ENCODE measurements at regions not wholly inside any gene's neighbourhood (a gene's known extent, or its start where the extent isn't known, plus 50 kb on each side); places are given as distances from the start of the nearest gene placed in this dataset.
"Not testable (repeated sequence)": the region's sequence is repeated elsewhere in the genome, so short reads cannot be mapped to it uniquely, and the experiment has no call there.

GRCh38 chr2:64743739-64744330 lies 90.1 kb upstream of the SERTAD2 start:
- DNase-seq (ENCODE audit: low read depth) = no peak

GRCh38 chr2:64745562-64745961 lies 91.8 kb upstream of the SERTAD2 start:
- DNase-seq (ENCODE audit: low read depth) = no peak

- DNase-seq (ENCODE audit: low read depth) = not testable (repeated sequence)
Measured at GRCh38 chr2:64747690-64748091, 94.0 kb upstream of the SERTAD2 start.

- DNase-seq (ENCODE audit: low read depth) = no peak
Measured at GRCh38 chr2:64748147-64748546, 94.4 kb upstream of the SERTAD2 start.

GRCh38 chr2:64748561-64748960 lies 94.8 kb upstream of the SERTAD2 start:
- DNase-seq (ENCODE audit: low read depth) = no peak

GRCh38 chr2:64749446-64749845 lies 95.7 kb upstream of the SERTAD2 start:
- DNase-seq (ENCODE audit: low read depth) = no peak

- DNase-seq (ENCODE audit: low read depth) = peak; percentile 9
Measured at GRCh38 chr2:64750001-64750816, 96.5 kb upstream of the SERTAD2 start.

GRCh38 chr2:64750817-64751285 lies 97.1 kb upstream of the SERTAD2 start:
- DNase-seq (ENCODE audit: low read depth) = peak; percentile 98

- no peak for DNase-seq (ENCODE audit: low read depth)
Measured at GRCh38 chr2:64751286-64752260, 97.9 kb upstream of the SERTAD2 start.

- no peak for DNase-seq (ENCODE audit: low read depth)
Measured at GRCh38 chr2:64753399-64753798, 99.7 kb upstream of the SERTAD2 start.

- no peak for DNase-seq (ENCODE audit: low read depth)
Measured at GRCh38 chr2:64754570-64754969, 100.9 kb upstream of the SERTAD2 start.

GRCh38 chr2:64757126-64757525 lies 103.4 kb upstream of the SERTAD2 start:
- DNase-seq (ENCODE audit: low read depth) = no peak

GRCh38 chr2:64760128-64760527 lies 106.4 kb upstream of the SERTAD2 start:
- DNase-seq (ENCODE audit: low read depth) = no peak

GRCh38 chr2:64762301-64762997 lies 108.7 kb upstream of the SERTAD2 start:
- no peak for DNase-seq (ENCODE audit: low read depth)

GRCh38 chr2:64763126-64763525 lies 109.4 kb upstream of the SERTAD2 start:
- DNase-seq (ENCODE audit: low read depth) = no peak

- DNase-seq (ENCODE audit: low read depth) = no peak
Measured at GRCh38 chr2:64765160-64765805, 111.6 kb upstream of the SERTAD2 start.

GRCh38 chr2:64766841-64767669 lies 113.3 kb upstream of the SERTAD2 start:
- DNase-seq (ENCODE audit: low read depth) = no peak

- DNase-seq (ENCODE audit: low read depth) = peak; percentile 59
Measured at GRCh38 chr2:64767670-64768468, 114.2 kb upstream of the SERTAD2 start.

GRCh38 chr2:64768491-64769005 lies 114.8 kb upstream of the SERTAD2 start:
- DNase-seq (ENCODE audit: low read depth) = no peak

Data from activated gamma-delta T cell treated with anti-CD3 and anti-CD28 coated beads, Interleukin-2, amount 50 U/mL, for 16 hours (primary cell).